ES-I3 (cell line): ENCODE measurements at regions not wholly inside any gene's neighbourhood (a gene's known extent, or its start where the extent isn't known, plus 50 kb on each side); places are given as distances from the start of the nearest gene placed in this dataset.
"Not testable (repeated sequence)": the region's sequence is repeated elsewhere in the genome, so short reads cannot be mapped to it uniquely, and the experiment has no call there.

Experiments used
- H3K36me3 ChIP-seq: 2 replicates; pipeline ENCODE4 v1.6.1; 2013; ENCODE audit warnings: mild to moderate bottlenecking, low read length, control low read depth, moderate library complexity; ENCODE audit not compliant: insufficient read depth
- H3K4me1 ChIP-seq: 2 replicates; pipeline ENCODE4 v1.6.1; 2013; ENCODE audit warnings: mild to moderate bottlenecking, control low read depth, low read length; ENCODE audit not compliant: insufficient read depth
- H3K9ac ChIP-seq: 2 replicates; pipeline ENCODE4 v1.6.1; 2013; ENCODE audit warnings: low read depth, mild to moderate bottlenecking, low read length, moderate library complexity
- H3K9me3 ChIP-seq: 2 replicates; pipeline ENCODE4 v1.6.1; 2013; ENCODE audit warnings: mild to moderate bottlenecking, low read length, moderate library complexity; ENCODE audit not compliant: control insufficient read depth, insufficient read depth

- Histone ChIP-seq H3K9ac (no peak overlapping the region), H3K9me3 (peaks cover 4% of the 10 kb centered on the region; the same call in 1 of the 2 replicates), H3K36me3 (no peaks in the 10 kb centered on the region), H3K4me1 (no peaks in the 10 kb centered on the region)
These were observed 458.6 kb upstream of the ATXN8OS start for GRCh38 chr13:69649063-69649392.

GRCh38 chr13:69648340-69649062, 459.1 kb upstream of the ATXN8OS start:
- Histone ChIP-seq H3K36me3 (no peaks in the 10 kb centered on the region), H3K9me3 (peaks cover 4% of the 10 kb centered on the region; the same call in 1 of the 2 replicates), H3K9ac (no peak overlapping the region), H3K4me1 (no peaks in the 10 kb centered on the region)

GRCh38 chr13:69644447-69644846, 463.2 kb upstream of the ATXN8OS start:
- H3K9me3 ChIP-seq: peaks cover 4% of the 10 kb centered on the region
- no peaks in the 10 kb centered on the region for H3K4me1 ChIP-seq
- H3K9ac ChIP-seq: no peak overlapping the region
- no peaks in the 10 kb centered on the region for H3K36me3 ChIP-seq

GRCh38 chr13:69641773-69642172, 465.9 kb upstream of the ATXN8OS start:
- peaks cover 4% of the 10 kb centered on the region for H3K9me3 ChIP-seq
- no peaks in the 10 kb centered on the region for H3K4me1 ChIP-seq
- no peaks in the 10 kb centered on the region for H3K36me3 ChIP-seq
- H3K9ac ChIP-seq: no peak overlapping the region

GRCh38 chr13:69633044-69633443, 474.6 kb upstream of the ATXN8OS start:
- Histone ChIP-seq H3K36me3 (no peaks in the 10 kb centered on the region), H3K9ac (no peak overlapping the region), H3K9me3 (no peaks in the 10 kb centered on the region), H3K4me1 (no peaks in the 10 kb centered on the region)

- no peaks in the 10 kb centered on the region for H3K4me1 ChIP-seq
- no peak overlapping the region for H3K9ac ChIP-seq
- no peaks in the 10 kb centered on the region for H3K36me3 ChIP-seq
- H3K9me3 ChIP-seq: peaks cover 20% of the 10 kb centered on the region
These were observed 483.7 kb upstream of the ATXN8OS start for GRCh38 chr13:69623973-69624372.

GRCh38 chr13:69619651-69620050, 488.0 kb upstream of the ATXN8OS start:
- no peaks in the 10 kb centered on the region for H3K36me3 ChIP-seq
- no peak overlapping the region for H3K9ac ChIP-seq
- H3K9me3 ChIP-seq: peaks cover 20% of the 10 kb centered on the region
- H3K4me1 ChIP-seq: no peaks in the 10 kb centered on the region

GRCh38 chr13:69618838-69619237, 488.8 kb upstream of the ATXN8OS start:
- no peaks in the 10 kb centered on the region for H3K36me3 ChIP-seq
- H3K4me1 ChIP-seq: no peaks in the 10 kb centered on the region
- H3K9me3 ChIP-seq: peaks cover 16% of the 10 kb centered on the region
- H3K9ac ChIP-seq: no peak overlapping the region

GRCh38 chr13:69618393-69618792, 489.2 kb upstream of the ATXN8OS start:
- no peaks in the 10 kb centered on the region for H3K36me3 ChIP-seq
- H3K9me3 ChIP-seq: peaks cover 13% of the 10 kb centered on the region; the same call in 1 of the 2 replicates
- H3K9ac ChIP-seq: no peak overlapping the region
- H3K4me1 ChIP-seq: no peaks in the 10 kb centered on the region

GRCh38 chr13:69617587-69617986, 490.0 kb upstream of the ATXN8OS start:
- H3K4me1 ChIP-seq: no peaks in the 10 kb centered on the region
- H3K9ac ChIP-seq: no peak overlapping the region
- no peaks in the 10 kb centered on the region for H3K36me3 ChIP-seq
- H3K9me3 ChIP-seq: peaks cover 9% of the 10 kb centered on the region; the same call in 1 of the 2 replicates

GRCh38 chr13:69616396-69616795, 491.2 kb upstream of the ATXN8OS start:
- Histone ChIP-seq H3K9me3 (no peaks in the 10 kb centered on the region), H3K4me1 (no peaks in the 10 kb centered on the region), H3K36me3 (no peaks in the 10 kb centered on the region), H3K9ac (no peak overlapping the region)

GRCh38 chr13:69615055-69615454, 492.6 kb upstream of the ATXN8OS start:
- H3K9me3 ChIP-seq, H3K36me3 ChIP-seq: not testable (repeated sequence)

GRCh38 chr13:69604698-69605097, 502.9 kb upstream of the ATXN8OS start:
- Histone ChIP-seq H3K36me3 (no peaks in the 10 kb centered on the region), H3K9me3 (no peaks in the 10 kb centered on the region; the same call in 1 of the 2 replicates), H3K4me1 (peaks cover 5% of the 10 kb centered on the region), H3K9ac (no peak overlapping the region)

More at GRCh38 chr13:69615055-69615454, 492.6 kb upstream of the ATXN8OS start:
- H3K4me1 ChIP-seq, H3K9ac ChIP-seq: not testable (repeated sequence)

GRCh38 chr13:69603144-69603853, 504.3 kb upstream of the ATXN8OS start:
- no peaks in the 10 kb centered on the region; the same call in 1 of the 2 replicates for H3K9me3 ChIP-seq
- H3K36me3 ChIP-seq: no peaks in the 10 kb centered on the region
- H3K4me1 ChIP-seq: peaks cover 5% of the 10 kb centered on the region
- no peak overlapping the region for H3K9ac ChIP-seq

GRCh38 chr13:69601661-69602060, 506.0 kb upstream of the ATXN8OS start:
- Histone ChIP-seq H3K36me3 (no peaks in the 10 kb centered on the region), H3K9me3 (no peaks in the 10 kb centered on the region), H3K9ac (no peak overlapping the region), H3K4me1 (peaks cover 5% of the 10 kb centered on the region)
